OCI-LY7 (cell line): ENCODE measurements at regions not wholly inside any gene's neighbourhood (a gene's known extent, or its start where the extent isn't known, plus 50 kb on each side); places are given as distances from the start of the nearest gene placed in this dataset.

Experiments used
- BruUV-seq: library from RNA; stranded (reverse); fragments of 400-500 nt; replicated peaks from 2 replicates; lab custom pipeline; 2021; lab: Mats Ljungman, UMichigan
- CTCF ChIA-PET: fragments of 300-600 bp; sonication (Branson Sonifier 250); formaldehyde crosslinking; loops from one replicate; lab custom pipeline; 2022; ENCODE audit warnings: antibody characterized with exemption; ENCODE audit not compliant: unreplicated experiment; lab: Charles Lee
- POLR2A ChIA-PET: fragments of 300-600 bp; sonication (Branson Sonifier 250); formaldehyde crosslinking; loops from one replicate; lab custom pipeline; 2022; ENCODE audit warnings: antibody characterized with exemption; lab: Charles Lee
- DNase-seq: peaks from one replicate; pipeline ENCODE4 v3.0.0-alpha.2; 2015; ENCODE audit warnings: low spot score
- H2AFZ ChIP-seq: fragments of 200-600 bp; sonication (generic), shearing (Covaris generic); 2 replicates; pipeline ENCODE4 v1.6.1; 2014; ENCODE audit warnings: mild to moderate bottlenecking, antibody characterized with exemption, low read length, moderate library complexity
- H3K27ac ChIP-seq: fragments of 200-600 bp; sonication (generic); 2 replicates; pipeline ENCODE4 v1.5.1; 2014; ENCODE audit warnings: mixed run types, low read depth, mild to moderate bottlenecking, moderate library complexity, low read length, inconsistent platforms; ENCODE audit not compliant: poor library complexity, severe bottlenecking
- H3K36me3 ChIP-seq: fragments of 200-600 bp; sonication (generic); 2 replicates; pipeline ENCODE4 v1.6.1; 2014; ENCODE audit warnings: mild to moderate bottlenecking, antibody characterized with exemption, low read length, moderate library complexity, mixed read lengths; ENCODE audit not compliant: insufficient read depth
- H3K4me1 ChIP-seq: fragments of 200-600 bp; sonication (generic); 2 replicates; pipeline ENCODE4 v1.5.1; 2014; ENCODE audit warnings: mild to moderate bottlenecking, low read length; ENCODE audit not compliant: insufficient read depth, poor library complexity, severe bottlenecking
- H3K4me2 ChIP-seq: fragments of 200-600 bp; sonication (generic); 2 replicates; pipeline ENCODE4 v1.6.1; 2014; ENCODE audit warnings: mild to moderate bottlenecking, low read length
- H3K4me3 ChIP-seq: fragments of 200-600 bp; sonication (generic); 2 replicates; pipeline ENCODE4 v1.5.1; 2014; ENCODE audit warnings: mild to moderate bottlenecking, low read depth, low read length; ENCODE audit not compliant: poor library complexity, severe bottlenecking
- H3K79me2 ChIP-seq: fragments of 200-600 bp; sonication (generic); 2 replicates; pipeline ENCODE4 v1.6.1; 2016; ENCODE audit warnings: low read depth, mild to moderate bottlenecking, low read length, moderate library complexity, mixed read lengths; ENCODE audit not compliant: insufficient read depth
- H3K9me2 ChIP-seq: fragments of 200-600 bp; sonication (generic); 2 replicates; pipeline ENCODE4 v1.6.1; 2016; ENCODE audit warnings: mild to moderate bottlenecking, low read length, mixed read lengths; ENCODE audit not compliant: insufficient read depth
- H3K9me3 ChIP-seq: fragments of 200-600 bp; sonication (generic); 2 replicates; pipeline ENCODE4 v1.6.1; 2014; ENCODE audit warnings: mild to moderate bottlenecking, mixed run types, low read length, mixed read lengths
- H4K20me1 ChIP-seq: fragments of 200-600 bp; sonication (generic); 2 replicates; pipeline ENCODE4 v1.6.1; 2014; ENCODE audit warnings: mild to moderate bottlenecking, antibody characterized with exemption, low read length, moderate library complexity, mixed read lengths; ENCODE audit not compliant: insufficient read depth
- EZH2phosphoT487 ChIP-seq: fragments of 200-600 bp; sonication (generic); IDR thresholded peaks from 2 replicates; pipeline ENCODE4 v1.6.1; 2018; ENCODE audit warnings: low read depth, borderline replicate concordance, mild to moderate bottlenecking, mixed run types, antibody characterized with exemption, low read length, moderate library complexity, mixed read lengths
- intact Hi-C: fragments of 100-400 bp; cut with micrococcal nuclease; formaldehyde crosslinking; loops from one replicate; pipeline ENCODE4 v1.10.0; 2022; ENCODE audit not compliant: unreplicated experiment
- TF ChIP-seq, protein P1 (sequence below): fragments of 200-600 bp; sonication (generic); conservative IDR thresholded peaks from 2 replicates; pipeline ENCODE4 v1.5.1; 2014; ENCODE audit warnings: mild to moderate bottlenecking, antibody characterized with exemption, low read length, moderate library complexity, mixed read lengths

DNA sequence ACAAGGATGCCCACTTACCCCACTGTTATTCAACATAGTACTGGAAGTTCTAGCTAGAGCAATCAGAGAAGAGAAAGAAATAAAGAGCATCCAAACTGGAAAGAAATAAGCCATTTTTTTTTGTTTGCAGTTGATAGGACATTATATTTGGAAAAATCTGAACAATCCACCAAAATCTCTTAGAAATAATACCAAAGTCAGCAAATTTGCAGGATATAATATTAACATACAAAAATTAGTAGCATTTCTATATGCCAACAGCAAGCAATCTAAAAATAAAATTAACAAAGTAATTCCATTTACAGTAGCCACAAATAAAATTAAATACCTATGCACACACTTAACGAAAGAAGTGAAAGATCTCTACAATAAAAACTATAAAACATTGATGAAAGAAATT lies 599.3 kb downstream of the CDH9 start:
- POLR2A ChIA-PET, result no interaction called here
- H3K4me1 ChIP-seq, result no peaks in the 10 kb centered on the region
- no peaks in the 10 kb centered on the region for H4K20me1 ChIP-seq
- no peak overlapping the region for H2AFZ ChIP-seq
- no peaks in the 10 kb centered on the region for H3K79me2 ChIP-seq
- CTCF ChIA-PET, result no interaction called here
- no peaks in the 10 kb centered on the region for H3K36me3 ChIP-seq
- H3K27ac ChIP-seq, result no peak overlapping the region
- no peak overlapping the region for H3K4me2 ChIP-seq
- TF ChIP-seq, protein P1, sequence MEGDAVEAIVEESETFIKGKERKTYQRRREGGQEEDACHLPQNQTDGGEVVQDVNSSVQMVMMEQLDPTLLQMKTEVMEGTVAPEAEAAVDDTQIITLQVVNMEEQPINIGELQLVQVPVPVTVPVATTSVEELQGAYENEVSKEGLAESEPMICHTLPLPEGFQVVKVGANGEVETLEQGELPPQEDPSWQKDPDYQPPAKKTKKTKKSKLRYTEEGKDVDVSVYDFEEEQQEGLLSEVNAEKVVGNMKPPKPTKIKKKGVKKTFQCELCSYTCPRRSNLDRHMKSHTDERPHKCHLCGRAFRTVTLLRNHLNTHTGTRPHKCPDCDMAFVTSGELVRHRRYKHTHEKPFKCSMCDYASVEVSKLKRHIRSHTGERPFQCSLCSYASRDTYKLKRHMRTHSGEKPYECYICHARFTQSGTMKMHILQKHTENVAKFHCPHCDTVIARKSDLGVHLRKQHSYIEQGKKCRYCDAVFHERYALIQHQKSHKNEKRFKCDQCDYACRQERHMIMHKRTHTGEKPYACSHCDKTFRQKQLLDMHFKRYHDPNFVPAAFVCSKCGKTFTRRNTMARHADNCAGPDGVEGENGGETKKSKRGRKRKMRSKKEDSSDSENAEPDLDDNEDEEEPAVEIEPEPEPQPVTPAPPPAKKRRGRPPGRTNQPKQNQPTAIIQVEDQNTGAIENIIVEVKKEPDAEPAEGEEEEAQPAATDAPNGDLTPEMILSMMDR, result no peak
- no peak for TF ChIP-seq EZH2phosphoT487
- no TSS peak for BruUV-seq
- H3K4me3 ChIP-seq, result no peak overlapping the region
- DNase-seq, result no peak
- 0 out of 2 replicates have a peak, but pooled peaks cover 10% of the 10 kb centered on the region for H3K9me3 ChIP-seq
- H3K9me2 ChIP-seq, result no peaks in the 10 kb centered on the region
- intact Hi-C loops, result no loop called here

GRCh38 chr5:26434688-26435087 lies 603.7 kb downstream of the CDH9 start:
- intact Hi-C loops, result no loop called here
- no peaks in the 10 kb centered on the region for H3K79me2 ChIP-seq
- peaks cover 3% of the 10 kb centered on the region; the same call in 1 of the 2 replicates for H3K9me3 ChIP-seq
- H3K36me3 ChIP-seq, result no peaks in the 10 kb centered on the region
- H3K4me3 ChIP-seq, result no peak overlapping the region
- CTCF ChIA-PET, result no interaction called here
- no peak overlapping the region for H3K27ac ChIP-seq
- no peaks in the 10 kb centered on the region for H3K9me2 ChIP-seq
- H4K20me1 ChIP-seq, result no peaks in the 10 kb centered on the region
- no peak overlapping the region for H3K4me2 ChIP-seq
- no TSS peak for BruUV-seq
- no peaks in the 10 kb centered on the region for H3K4me1 ChIP-seq
- no peak overlapping the region for H2AFZ ChIP-seq
- TF ChIP-seq EZH2phosphoT487, result no peak
- TF ChIP-seq, protein P1, result no peak
- POLR2A ChIA-PET, result no interaction called here
- DNase-seq, result no peak

DNA sequence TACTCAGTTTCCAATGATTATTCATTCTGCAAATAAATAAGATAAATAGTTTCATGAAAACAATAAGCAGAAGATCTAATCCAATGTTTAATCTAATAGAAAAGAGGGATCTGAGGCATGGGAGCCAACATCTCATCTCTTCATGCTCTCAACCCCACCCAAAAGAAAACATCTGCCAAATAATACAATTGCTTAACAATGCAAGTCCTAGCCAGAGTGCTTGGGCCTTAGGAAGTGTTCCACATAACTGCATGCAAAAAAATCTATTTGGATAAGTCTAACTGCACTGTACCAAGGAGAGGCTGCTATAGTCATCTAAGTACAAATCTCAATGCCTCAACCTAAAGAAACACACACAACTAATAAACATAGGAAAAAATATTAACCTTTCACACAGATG lies 606.0 kb downstream of the CDH9 start:
- no peak overlapping the region for H3K4me3 ChIP-seq
- H2AFZ ChIP-seq, result no peak overlapping the region
- H3K9me2 ChIP-seq, result no peaks in the 10 kb centered on the region
- no peak overlapping the region for H3K27ac ChIP-seq
- no peaks in the 10 kb centered on the region for H4K20me1 ChIP-seq
- BruUV-seq, result no TSS peak
- H3K36me3 ChIP-seq, result no peaks in the 10 kb centered on the region
- H3K9me3 ChIP-seq, result no peaks in the 10 kb centered on the region; the same call in 1 of the 2 replicates
- H3K79me2 ChIP-seq, result no peaks in the 10 kb centered on the region
- DNase-seq, result no peak
- intact Hi-C loops, result no loop called here
- no peaks in the 10 kb centered on the region for H3K4me1 ChIP-seq
- CTCF ChIA-PET, result no interaction called here
- POLR2A ChIA-PET, result no interaction called here
- no peak for TF ChIP-seq EZH2phosphoT487
- TF ChIP-seq, protein P1, result no peak
- H3K4me2 ChIP-seq, result no peak overlapping the region
